GM23248 (cell line): ENCODE measurements at regions not wholly inside any gene's neighbourhood (a gene's known extent, or its start where the extent isn't known, plus 50 kb on each side); places are given as distances from the start of the nearest gene placed in this dataset.

Experiments used
- EZH2 ChIP-seq: fragments of 200-600 bp; sonication (generic); IDR thresholded peaks from 2 replicates; pipeline ENCODE4 v1.6.1; 2018; ENCODE audit warnings: antibody characterized with exemption, mild to moderate bottlenecking; ENCODE audit not compliant: insufficient read depth, poor library complexity, severe bottlenecking
- EZH2phosphoT487 ChIP-seq: fragments of 200-600 bp; sonication (generic); IDR thresholded peaks from 2 replicates; pipeline ENCODE4 v1.6.1; 2018; ENCODE audit warnings: antibody characterized with exemption, moderate library complexity, mild to moderate bottlenecking, low read depth; ENCODE audit not compliant: insufficient read depth

DNA sequence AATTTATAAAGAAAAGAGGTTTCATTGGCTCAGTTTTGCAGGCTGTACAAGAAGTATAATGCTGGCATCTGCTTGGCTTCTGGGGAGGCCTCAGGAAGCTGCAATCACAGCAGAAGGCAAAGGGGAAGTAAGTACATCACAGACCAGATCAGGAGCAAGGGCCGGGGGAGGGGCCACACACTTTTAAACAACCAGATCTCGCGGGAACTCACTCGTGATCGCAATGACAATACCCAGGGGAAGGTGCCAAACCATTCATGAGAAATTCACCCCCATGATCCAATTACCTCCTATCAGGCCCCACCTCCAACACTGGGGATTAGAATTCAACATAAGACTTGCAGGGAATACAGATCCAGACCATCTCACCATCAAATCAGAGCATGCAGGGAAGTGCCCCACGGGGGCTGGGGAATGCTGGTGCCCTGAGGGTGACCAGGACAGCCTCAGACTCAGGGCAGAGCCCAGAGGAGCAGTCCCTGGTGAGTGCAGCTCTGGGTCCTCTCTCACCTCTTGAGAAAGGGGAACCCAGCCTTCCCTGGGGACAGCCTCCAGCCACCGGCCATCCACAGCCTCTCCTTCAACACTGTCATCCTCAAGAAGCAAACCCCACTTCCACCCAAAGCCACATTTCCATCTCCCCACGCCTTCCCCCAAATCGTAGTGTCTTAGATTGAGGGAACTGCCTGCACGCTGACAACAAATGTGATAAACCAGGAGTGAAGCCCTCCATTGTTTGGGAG is 80.7 kb downstream of the ANKRD60 start:
- TF ChIP-seq EZH2 (no peak), EZH2phosphoT487 (no peak)
